ENCODE measurements at regions not wholly inside any gene's neighbourhood (a gene's known extent, or its start where the extent isn't known, plus 50 kb on each side); places are given as distances from the start of the nearest gene placed in this dataset.

GRCh38 chr5:105409695-105410094 lies 1847.1 kb upstream of the NUDT12 start:
- no peaks in the 10 kb centered on the region for H3K4me1 ChIP-seq
- no peaks in the 10 kb centered on the region for H3K36me3 ChIP-seq
- no peak overlapping the region for H3K4me3 ChIP-seq
- ATAC-seq (no peak), DNase-seq (no peak)
- no peak for TF ChIP-seq CTCF (IDR thresholded peaks at IDR 0.05)
- TF ChIP-seq POLR2A (IDR thresholded peaks at IDR 0.05) = no peak
- no peaks in the 10 kb centered on the region for H3K27me3 ChIP-seq
- 72 to 86% (median 77%) methylated on average over 1 of the region's 1 CpG for WGBS, 4 donors
- H3K27ac ChIP-seq = no peak overlapping the region
- intact Hi-C loops (cut with DNase I) = no loop called here
- no peaks in the 10 kb centered on the region for H3K9me3 ChIP-seq

GRCh38 chr5:105407200-105407599 lies 1844.6 kb upstream of the NUDT12 start:
- 78 to 88% (median 86%) methylated on average over 1 of the region's 1 CpG for WGBS, 4 donors
- H3K27me3 ChIP-seq = no peaks in the 10 kb centered on the region
- H3K9me3 ChIP-seq = peaks cover 0 to 4% (median 0%) of the 10 kb centered on the region in 12 donors
- no peak for ATAC-seq
- intact Hi-C loops (cut with DNase I) = no loop called here
- DNase-seq = no peak
- no peaks in the 10 kb centered on the region for H3K4me1 ChIP-seq
- no peak overlapping the region for H3K27ac ChIP-seq
- TF ChIP-seq CTCF (IDR thresholded peaks at IDR 0.05) (no peak), POLR2A (IDR thresholded peaks at IDR 0.05) (no peak)
- no peaks in the 10 kb centered on the region for H3K36me3 ChIP-seq
- no peak overlapping the region for H3K4me3 ChIP-seq

DNA sequence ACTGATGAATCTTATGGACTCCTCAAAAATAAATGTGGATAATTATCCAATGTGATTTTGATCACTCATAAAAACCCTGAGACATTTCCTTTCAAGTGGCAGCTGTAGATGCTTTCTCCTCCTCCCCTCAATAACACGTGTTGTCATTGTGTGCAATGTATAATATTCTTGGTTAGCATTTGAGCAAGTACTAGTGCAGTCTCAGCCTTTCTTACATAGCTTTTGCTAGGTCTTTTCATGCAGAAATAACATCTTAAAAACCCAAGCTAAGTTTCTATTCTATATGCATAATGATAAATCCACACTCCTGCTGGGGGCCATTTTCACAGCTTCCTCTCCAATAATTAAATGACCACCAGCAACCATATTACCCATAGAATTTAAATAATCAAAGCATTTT lies 1835.2 kb upstream of the NUDT12 start:
- peaks cover 0 to 13% (median 0%) of the 10 kb centered on the region in 12 donors for H3K9me3 ChIP-seq
- H3K36me3 ChIP-seq = no peaks in the 10 kb centered on the region
- H3K4me1 ChIP-seq = no peaks in the 10 kb centered on the region
- DNase-seq = no peak
- intact Hi-C loops (cut with DNase I) = no loop called here
- no peak overlapping the region for H3K27ac ChIP-seq
- no peaks in the 10 kb centered on the region for H3K27me3 ChIP-seq
- no peak overlapping the region for H3K4me3 ChIP-seq
- ATAC-seq = no peak
- WGBS, 4 donors = 64 to 73% (median 68%) methylated on average over 1 of the region's 1 CpG
- TF ChIP-seq CTCF (IDR thresholded peaks at IDR 0.05) = no peak
- no peak for TF ChIP-seq POLR2A (IDR thresholded peaks at IDR 0.05)

DNA sequence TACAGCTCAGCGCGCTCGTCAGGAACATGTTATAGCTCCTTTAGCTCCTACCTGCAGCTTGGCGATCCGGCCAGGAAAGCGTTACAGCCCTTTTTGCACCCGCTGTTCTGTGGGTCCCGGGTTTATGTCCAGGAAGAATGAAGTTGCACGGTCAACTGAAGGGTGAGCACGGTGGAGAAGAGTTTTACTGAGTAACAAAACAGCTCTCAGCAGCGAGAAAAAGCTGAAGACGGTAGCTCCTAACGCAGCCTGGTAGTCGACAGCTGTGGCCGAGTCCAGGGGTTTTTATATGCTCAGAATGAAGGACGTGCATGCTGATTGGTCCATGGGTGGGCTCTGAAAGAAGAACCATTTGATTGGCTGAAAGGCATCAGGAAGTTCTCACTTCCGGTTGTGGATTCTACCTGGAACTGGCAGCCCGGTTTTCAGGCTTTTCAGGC lies 1830.1 kb upstream of the NUDT12 start:
- WGBS, 4 donors = 88 to 94% (median 92%) methylated on average over 18 of the region's 18 CpGs
- TF ChIP-seq POLR2A (IDR thresholded peaks at IDR 0.05) (no peak), CTCF (IDR thresholded peaks at IDR 0.05) (no peak)
- no peaks in the 10 kb centered on the region for H3K36me3 ChIP-seq
- no peaks in the 10 kb centered on the region for H3K4me1 ChIP-seq
- H3K27ac ChIP-seq = no peak overlapping the region
- H3K9me3 ChIP-seq = peaks cover 0 to 18% (median 0%) of the 10 kb centered on the region in 12 donors
- no peak overlapping the region for H3K4me3 ChIP-seq
- DNase-seq (no peak), ATAC-seq (no peak)
- no peaks in the 10 kb centered on the region for H3K27me3 ChIP-seq
- intact Hi-C loops (cut with DNase I) = no loop called here
